ENCODE measurements at regions not wholly inside any gene's neighbourhood (a gene's known extent, or its start where the extent isn't known, plus 50 kb on each side); places are given as distances from the start of the nearest gene placed in this dataset.

DNA sequence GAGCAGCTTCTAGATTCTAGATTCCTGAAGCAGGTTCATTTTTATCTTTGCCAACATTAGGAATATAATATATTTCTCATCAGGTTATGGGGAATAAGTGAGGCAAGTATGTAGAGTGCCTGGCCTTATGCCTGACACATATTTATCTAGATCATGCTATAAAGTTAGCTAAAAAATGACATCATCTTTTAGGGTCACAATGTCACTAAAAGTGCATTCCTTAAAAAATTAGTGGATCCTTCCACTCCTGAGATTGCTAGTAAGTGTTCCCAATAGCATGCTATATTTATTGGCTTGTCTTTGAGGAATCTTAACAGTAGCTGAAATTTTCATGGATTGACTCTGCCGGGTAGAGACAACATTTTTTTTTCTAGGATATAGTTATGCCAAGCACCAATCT is 305.9 kb upstream of the TMCO5A start:
- no peak for TF ChIP-seq JUND (IDR thresholded peaks at IDR 0.05; ENCODE audit: low read depth)
- in situ Hi-C loops (cut with HindIII; ENCODE audit: low pct_unique_long_range_greater_than_20kb, low sequenced_read_pairs), result no loop called here
- DNase-seq (ENCODE audit: low read depth in 1 of 2, low spot score in 1 of 2), result no peak

DNA sequence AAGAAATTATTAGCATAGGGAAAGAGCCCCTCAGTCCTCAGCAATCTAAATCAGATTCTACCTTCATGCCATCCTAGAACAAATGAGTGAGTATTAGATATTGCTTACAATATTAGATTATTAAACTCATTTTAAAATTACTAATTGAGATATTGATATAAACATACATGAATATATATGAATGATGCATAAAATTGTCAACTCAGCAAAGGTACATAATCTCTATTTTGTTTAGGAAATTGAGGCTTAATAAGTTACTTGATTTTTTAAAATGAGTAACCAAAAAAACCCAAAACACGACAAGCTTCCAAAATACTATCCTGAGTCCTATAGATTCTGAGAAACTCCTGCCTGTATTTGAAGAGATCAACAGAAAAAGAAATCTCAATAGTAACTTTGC is 297.7 kb upstream of the TMCO5A start:
- no peak for TF ChIP-seq JUND (IDR thresholded peaks at IDR 0.05; ENCODE audit: low read depth)
- DNase-seq (ENCODE audit: low read depth in 1 of 2, low spot score in 1 of 2), result no peak
- in situ Hi-C loops (cut with HindIII; ENCODE audit: low pct_unique_long_range_greater_than_20kb, low sequenced_read_pairs), result no loop called here

DNA sequence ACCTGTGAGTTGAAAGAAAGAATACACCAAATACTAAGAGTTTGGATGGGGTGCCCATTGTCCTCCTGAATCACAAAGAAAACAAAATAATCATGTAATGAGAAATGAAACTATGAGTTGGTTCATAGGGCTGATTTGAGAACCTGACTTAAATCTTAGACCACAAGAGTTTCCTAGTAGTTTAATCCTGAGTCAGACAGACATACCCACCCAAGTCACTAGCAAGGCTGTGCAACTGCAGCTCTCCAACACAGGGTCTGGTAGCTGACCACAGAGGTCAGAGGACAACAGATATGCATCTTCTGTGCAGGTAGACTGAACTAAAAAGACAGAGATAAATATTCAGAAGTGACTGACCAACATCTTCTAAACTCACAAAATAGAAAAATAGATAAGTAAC is 296.3 kb upstream of the TMCO5A start:
- DNase-seq (ENCODE audit: low read depth in 1 of 2, low spot score in 1 of 2), result no peak
- in situ Hi-C loops (cut with HindIII; ENCODE audit: low pct_unique_long_range_greater_than_20kb, low sequenced_read_pairs), result no loop called here
- no peak for TF ChIP-seq JUND (IDR thresholded peaks at IDR 0.05; ENCODE audit: low read depth)

DNA sequence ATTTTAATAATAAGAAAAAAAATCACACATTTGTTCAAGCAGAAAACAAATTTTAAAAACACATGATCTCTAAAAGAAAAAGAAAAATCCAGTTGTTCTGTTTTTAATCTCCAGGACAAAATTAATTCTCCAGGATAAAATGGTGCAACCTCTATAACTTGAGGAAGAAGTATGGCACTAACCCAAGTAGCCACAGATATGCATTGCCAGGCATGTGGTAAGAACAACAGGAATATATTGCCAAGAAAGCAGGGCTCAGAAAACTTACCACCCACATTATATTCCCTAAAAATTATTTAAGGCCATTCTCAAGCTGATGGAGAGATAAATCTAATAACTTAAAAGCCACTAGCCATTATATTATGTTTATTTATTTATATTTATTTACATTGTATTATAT is 295.7 kb upstream of the TMCO5A start:
- TF ChIP-seq JUND (IDR thresholded peaks at IDR 0.05; ENCODE audit: low read depth), result no peak
- in situ Hi-C loops (cut with HindIII; ENCODE audit: low pct_unique_long_range_greater_than_20kb, low sequenced_read_pairs), result no loop called here
- no peak for DNase-seq (ENCODE audit: low read depth in 1 of 2, low spot score in 1 of 2)

DNA sequence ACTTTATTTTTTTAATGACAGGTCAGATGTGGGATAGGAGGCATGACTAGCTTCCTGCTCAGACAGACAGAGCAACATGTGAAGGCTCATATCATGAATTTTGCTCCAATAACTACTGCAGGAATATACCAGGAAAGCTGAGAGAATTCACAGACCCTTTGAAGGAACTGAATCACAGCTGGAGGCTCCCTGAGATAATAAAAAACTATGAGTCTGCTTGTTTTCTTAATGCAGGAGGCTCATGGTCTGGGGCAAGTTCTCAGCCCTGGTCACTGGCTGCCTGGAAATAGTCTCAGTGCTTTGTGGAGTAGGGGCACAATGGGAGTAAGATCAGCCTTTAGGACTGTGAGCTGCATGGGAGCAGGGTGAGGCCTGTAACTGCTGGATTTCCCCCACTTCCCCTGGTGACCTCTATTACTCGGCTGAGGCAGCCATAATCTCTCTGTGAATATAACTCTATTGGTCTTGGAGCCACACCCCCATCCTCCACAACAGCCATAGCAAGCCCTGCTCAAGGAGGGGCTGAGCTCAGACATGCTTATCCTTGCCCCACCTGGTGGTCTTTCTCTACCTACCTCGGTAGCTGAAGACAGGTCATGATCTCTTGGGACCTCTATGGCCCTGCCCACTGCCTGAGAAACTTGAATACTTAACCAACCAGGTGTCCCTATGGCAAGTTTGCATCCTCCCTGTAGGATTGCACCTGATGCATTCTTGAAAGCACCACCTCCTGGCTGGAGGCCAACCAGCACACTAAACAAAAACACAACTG is 281.6 kb upstream of the TMCO5A start:
- DNase-seq (ENCODE audit: low read depth in 1 of 2, low spot score in 1 of 2), result no peak
- no peak for TF ChIP-seq JUND (IDR thresholded peaks at IDR 0.05; ENCODE audit: low read depth)
- in situ Hi-C loops (cut with HindIII; ENCODE audit: low pct_unique_long_range_greater_than_20kb, low sequenced_read_pairs), result no loop called here

DNA sequence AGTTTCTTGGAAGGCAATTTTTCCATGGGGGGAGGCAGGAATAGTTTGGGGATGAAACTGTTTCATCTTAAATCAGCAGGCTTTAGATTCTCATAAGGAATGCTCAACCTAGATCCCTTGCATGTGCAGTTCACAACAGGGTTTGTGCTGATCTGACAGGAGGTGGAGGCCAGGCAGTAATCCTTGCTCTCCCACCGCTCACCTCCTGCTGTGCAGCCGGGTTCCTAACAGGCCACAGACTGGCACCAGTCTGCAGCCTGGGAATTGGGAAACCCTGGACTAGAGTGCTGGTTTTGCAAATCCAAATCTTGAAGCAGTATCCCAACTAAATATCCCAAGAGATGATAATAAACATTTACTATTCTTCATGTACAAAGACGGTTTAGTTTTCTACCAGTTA is 256.3 kb upstream of the TMCO5A start:
- in situ Hi-C loops (cut with HindIII; ENCODE audit: low pct_unique_long_range_greater_than_20kb, low sequenced_read_pairs), result no loop called here

DNA sequence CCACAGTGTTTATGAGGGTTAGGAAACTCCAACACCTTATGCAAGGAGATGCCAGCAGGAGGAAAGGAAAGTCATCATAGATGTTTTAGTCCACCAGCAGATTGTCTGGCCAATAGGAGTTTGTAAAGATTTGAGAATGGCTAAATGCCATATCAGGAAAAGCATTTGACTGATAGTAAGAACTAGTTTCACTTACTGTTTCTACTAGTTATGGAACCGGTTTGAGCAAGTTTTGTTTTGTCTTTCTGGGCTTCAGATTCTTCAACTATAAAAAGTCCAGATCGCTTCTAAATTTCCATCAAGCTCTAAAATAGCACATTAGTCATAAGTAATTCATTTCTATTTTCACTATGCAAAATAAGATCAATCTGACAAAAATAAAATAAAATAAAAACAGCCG is 254.8 kb upstream of the TMCO5A start:
- TF ChIP-seq JUND (IDR thresholded peaks at IDR 0.05; ENCODE audit: low read depth), result no peak
- in situ Hi-C loops (cut with HindIII; ENCODE audit: low pct_unique_long_range_greater_than_20kb, low sequenced_read_pairs), result no loop called here
- DNase-seq (ENCODE audit: low read depth in 1 of 2, low spot score in 1 of 2), result no peak

More for the DNA sequence above, 256.3 kb upstream of the TMCO5A start:
- TF ChIP-seq JUND (IDR thresholded peaks at IDR 0.05; ENCODE audit: low read depth), result no peak
- no peak for DNase-seq (ENCODE audit: low read depth in 1 of 2, low spot score in 1 of 2)

DNA sequence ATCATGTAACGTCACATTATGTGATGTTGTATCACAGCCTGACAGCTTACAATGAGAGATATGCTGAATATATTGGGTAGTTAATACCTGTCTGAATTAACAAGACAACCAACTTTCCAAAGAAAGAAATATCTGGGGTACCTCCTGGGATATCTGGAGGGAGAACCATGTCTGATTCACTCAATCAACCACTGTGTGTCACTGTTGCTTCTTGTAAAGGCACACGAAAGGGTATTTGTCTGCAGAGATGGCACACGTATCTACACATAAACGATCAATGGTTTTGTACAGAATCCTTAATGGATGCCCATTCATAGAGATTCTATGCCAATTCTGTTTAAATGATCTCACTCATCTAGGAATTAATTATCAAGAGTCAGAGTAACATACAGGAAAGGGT is 252.1 kb upstream of the TMCO5A start:
- in situ Hi-C loops (cut with HindIII; ENCODE audit: low pct_unique_long_range_greater_than_20kb, low sequenced_read_pairs), result no loop called here
- peak in 1 of 2 experiments; percentile 25 for DNase-seq (ENCODE audit: low read depth in 1 of 2, low spot score in 1 of 2)
- TF ChIP-seq JUND (IDR thresholded peaks at IDR 0.05; ENCODE audit: low read depth), result no peak

DNA sequence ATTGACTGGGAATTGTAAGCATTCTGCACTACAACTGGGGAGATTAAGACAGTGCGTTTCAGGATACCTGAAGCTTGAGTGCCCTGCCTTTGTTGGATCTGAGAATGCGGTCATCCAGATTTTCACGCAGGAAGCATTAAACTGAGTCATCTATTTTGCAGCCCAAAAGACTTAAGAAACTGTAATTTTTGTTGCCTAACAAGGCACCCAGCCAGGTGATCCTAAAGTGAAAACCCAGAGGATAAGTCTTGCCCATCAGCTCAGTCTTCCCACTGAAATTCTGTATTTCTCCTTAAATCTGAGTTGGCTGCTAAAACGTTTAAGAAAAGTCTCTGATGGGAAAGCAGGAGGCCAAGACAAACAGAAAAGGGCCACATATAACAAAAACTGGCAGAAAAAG is 242.5 kb upstream of the TMCO5A start:
- in situ Hi-C loops (cut with HindIII; ENCODE audit: low pct_unique_long_range_greater_than_20kb, low sequenced_read_pairs), result no loop called here
- no peak for TF ChIP-seq JUND (IDR thresholded peaks at IDR 0.05; ENCODE audit: low read depth)
- DNase-seq (ENCODE audit: low read depth in 1 of 2, low spot score in 1 of 2), result no peak

DNA sequence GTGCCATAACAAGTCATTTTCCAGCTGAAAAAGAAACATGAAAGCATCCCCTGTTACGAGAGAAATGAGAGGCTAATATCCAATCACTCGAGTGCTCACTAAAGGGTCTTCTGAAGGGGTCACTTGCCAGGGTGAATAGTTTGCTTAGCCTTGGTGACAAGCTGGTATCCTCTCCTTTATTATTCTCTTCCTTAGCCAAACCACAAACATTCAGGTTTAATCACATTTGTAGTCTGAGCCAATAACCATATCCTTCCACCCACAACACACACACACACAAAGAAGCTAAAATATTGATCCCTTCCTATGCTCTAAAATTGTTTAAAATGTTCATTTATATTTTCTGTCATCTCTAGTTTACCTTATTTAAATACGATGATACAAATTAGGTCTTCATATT is 240.5 kb upstream of the TMCO5A start:
- DNase-seq (ENCODE audit: low read depth in 1 of 2, low spot score in 1 of 2), result no peak
- TF ChIP-seq JUND (IDR thresholded peaks at IDR 0.05; ENCODE audit: low read depth), result no peak
- in situ Hi-C loops (cut with HindIII; ENCODE audit: low pct_unique_long_range_greater_than_20kb, low sequenced_read_pairs), result no loop called here

DNA sequence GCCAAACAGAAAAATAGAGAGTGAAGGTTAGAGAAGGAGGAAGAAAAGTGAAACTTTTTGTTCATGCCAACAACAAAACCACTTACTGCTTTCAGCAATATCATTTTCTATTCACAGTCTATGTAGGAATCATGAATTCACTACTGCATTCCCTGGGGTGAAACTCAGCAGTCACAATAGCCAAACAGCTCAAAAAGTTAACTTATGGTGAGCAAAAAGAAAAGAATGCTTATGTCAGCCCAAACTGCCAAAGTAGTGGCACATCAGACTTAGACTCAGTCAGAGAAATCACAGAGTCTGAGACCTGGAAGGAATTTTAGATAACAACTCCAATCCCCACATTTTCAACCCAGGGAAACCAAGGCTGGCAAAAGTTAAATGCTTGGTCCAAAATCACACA is 238.7 kb upstream of the TMCO5A start:
- no peak for TF ChIP-seq JUND (IDR thresholded peaks at IDR 0.05; ENCODE audit: low read depth)
- no peak for DNase-seq (ENCODE audit: low read depth in 1 of 2, low spot score in 1 of 2)
- in situ Hi-C loops (cut with HindIII; ENCODE audit: low pct_unique_long_range_greater_than_20kb, low sequenced_read_pairs), result no loop called here

DNA sequence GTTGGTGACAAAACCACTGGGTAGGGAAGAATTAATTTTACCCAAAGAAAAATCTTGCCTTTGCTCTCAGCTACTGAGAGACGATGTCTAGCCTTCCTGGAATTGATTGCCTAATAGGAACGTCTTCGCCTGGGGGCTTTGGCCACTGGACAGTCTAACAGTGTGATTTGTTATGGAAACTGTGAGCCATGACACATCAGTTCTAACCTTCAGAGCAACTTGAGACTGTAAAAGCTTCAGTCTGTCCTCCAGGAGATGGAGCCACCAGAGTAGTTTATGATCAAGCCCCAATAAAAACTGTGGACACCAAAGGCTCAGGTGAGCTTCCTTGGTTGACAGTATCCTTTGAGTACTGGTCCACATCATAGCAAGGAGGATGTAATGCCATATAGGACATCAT is 235.8 kb upstream of the TMCO5A start:
- in situ Hi-C loops (cut with HindIII; ENCODE audit: low pct_unique_long_range_greater_than_20kb, low sequenced_read_pairs), result no loop called here
- no peak for TF ChIP-seq JUND (IDR thresholded peaks at IDR 0.05; ENCODE audit: low read depth)
- DNase-seq (ENCODE audit: low read depth in 1 of 2, low spot score in 1 of 2), result peak in 1 of 2 experiments; percentile 19

DNA sequence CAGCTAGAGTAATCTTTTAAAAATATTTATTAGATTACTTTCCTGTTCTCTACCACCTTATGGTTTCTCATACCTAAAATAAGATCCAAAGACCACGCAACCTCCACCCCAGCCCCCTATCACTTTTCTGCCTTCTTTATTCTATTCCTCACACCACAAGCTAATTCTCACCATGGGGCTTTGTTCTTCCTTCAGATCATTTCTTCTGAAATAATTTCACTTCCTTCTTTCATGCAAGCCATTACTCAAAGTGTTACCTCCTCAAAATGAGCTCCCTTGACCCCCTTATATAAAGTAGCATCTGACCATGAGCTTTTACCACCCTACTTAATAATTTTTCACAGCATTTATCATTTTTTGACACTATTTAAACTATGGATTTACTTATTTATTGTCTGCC is 233.2 kb upstream of the TMCO5A start:
- DNase-seq (ENCODE audit: low read depth in 1 of 2, low spot score in 1 of 2), result no peak
- no peak for TF ChIP-seq JUND (IDR thresholded peaks at IDR 0.05; ENCODE audit: low read depth)
- in situ Hi-C loops (cut with HindIII; ENCODE audit: low pct_unique_long_range_greater_than_20kb, low sequenced_read_pairs), result no loop called here

DNA sequence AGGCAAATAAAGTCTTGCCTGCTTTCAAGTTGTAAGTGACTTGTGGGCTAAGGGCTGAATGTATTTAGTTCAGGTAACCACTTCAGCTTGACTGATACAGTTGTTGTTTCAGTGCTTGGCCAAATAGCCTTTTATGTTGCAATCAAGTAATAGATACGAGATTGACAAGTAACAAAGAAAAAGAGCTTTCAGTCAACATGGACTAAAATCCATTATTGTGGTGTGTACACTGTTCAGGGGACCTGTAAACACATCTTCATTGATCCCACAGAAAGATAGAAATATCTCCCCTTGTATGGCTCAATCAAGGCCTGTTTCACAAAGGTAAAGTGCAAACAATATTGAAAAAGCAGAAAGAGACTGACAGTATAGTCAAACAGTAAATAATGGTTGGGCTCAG is 224.8 kb upstream of the TMCO5A start:
- no peak for TF ChIP-seq JUND (IDR thresholded peaks at IDR 0.05; ENCODE audit: low read depth)
- DNase-seq (ENCODE audit: low read depth in 1 of 2, low spot score in 1 of 2), result no peak
- in situ Hi-C loops (cut with HindIII; ENCODE audit: low pct_unique_long_range_greater_than_20kb, low sequenced_read_pairs), result no loop called here

Data from T47D (cell line).